Endothelial cell of umbilical vein (primary cell): ENCODE measurements at regions not wholly inside any gene's neighbourhood (a gene's known extent, or its start where the extent isn't known, plus 50 kb on each side); places are given as distances from the start of the nearest gene placed in this dataset.

Experiments
- BruUV-seq: library from RNA; stranded (reverse); fragments of 400-500 nt; replicated peaks from 2 replicates; lab custom pipeline; 2021; lab: Mats Ljungman, UMichigan
- CTCF ChIA-PET: fragments of 300-600, 350-600 bp; sonication (Branson Sonifier 250); formaldehyde crosslinking; loops from one replicate; lab custom pipeline; 2021; ENCODE audit warnings: antibody characterized with exemption, inconsistent platforms; lab: Charles Lee
- POLR2A ChIA-PET: fragments of 300-600, 350-600 bp; sonication (Branson Sonifier 250); formaldehyde crosslinking; loops from one replicate; lab custom pipeline; 2021; ENCODE audit warnings: antibody characterized with exemption, inconsistent platforms; lab: Charles Lee
- DNase-seq: peaks from one replicate; pipeline ENCODE4 v3.0.0-alpha.2; 2011; ENCODE audit warnings: low read depth, low spot score
- FAIRE-seq: peaks from 2 replicates; lab custom pipeline; 2011; peaks lifted over from hg19 to GRCh38; lab: Jason Lieb, UNC
- H2AFZ ChIP-seq: 2 replicates; pipeline ENCODE4 v1.6.0; 2012; ENCODE audit warnings: low read depth, low read length, control low read depth, inconsistent platforms
- H3K27ac ChIP-seq: 2 replicates; pipeline ENCODE4 v1.5.1; 2011; ENCODE audit warnings: low read depth, mild to moderate bottlenecking, control low read depth, low read length, moderate library complexity; ENCODE audit not compliant: insufficient read depth
- H3K27me3 ChIP-seq, 2 experiments: 2 replicates each; pipeline versions ENCODE4 v1.6.0 to v1.6.1; 2011; ENCODE audit warnings: low read length in 2 of 2, mixed read lengths in 1 of 2; ENCODE audit not compliant: control insufficient read depth in 2 of 2, insufficient read depth in 2 of 2
- H3K36me3 ChIP-seq, 2 experiments: 2 replicates in 1 of 2; 3 replicates in 1 of 2; pipeline ENCODE4 v1.5.1; 2011; ENCODE audit warnings: low read length in 2 of 2, mild to moderate bottlenecking in 1 of 2, moderate library complexity in 1 of 2; ENCODE audit not compliant: control insufficient read depth in 2 of 2, insufficient read depth in 2 of 2; ENCODE audit errors: extremely low read depth in 1 of 2
- H3K4me1 ChIP-seq: 3 replicates; pipeline ENCODE4 v1.5.1; 2011; ENCODE audit warnings: mild to moderate bottlenecking, low read length; ENCODE audit not compliant: control insufficient read depth, insufficient read depth; ENCODE audit errors: extremely low read depth
- H3K4me2 ChIP-seq: 2 replicates; pipeline ENCODE4 v1.6.1; 2011; ENCODE audit warnings: low read length, control low read depth, mixed read lengths; ENCODE audit not compliant: insufficient read depth
- H3K4me3 ChIP-seq, 3 experiments: fragments of 200-600 bp in 1 of 3; sonication (generic), shearing (Covaris generic) in 1 of 3; replicated peaks in 1 of 3; 2 replicates each; pipeline ENCODE4 v1.5.1; 2011 to 2016; ENCODE audit warnings: control low read depth in 3 of 3, low read length in 3 of 3, mild to moderate bottlenecking in 2 of 3, inconsistent platforms in 1 of 3, low read depth in 1 of 3, moderate library complexity in 1 of 3; ENCODE audit not compliant: insufficient read depth in 1 of 3
- H3K79me2 ChIP-seq: 2 replicates; pipeline ENCODE4 v1.6.0; 2012; ENCODE audit warnings: low read length, inconsistent platforms; ENCODE audit not compliant: control insufficient read depth, insufficient read depth
- H3K9ac ChIP-seq: replicated peaks from 2 replicates; pipeline ENCODE3; 2011; ENCODE audit warnings: low read length, control low read depth; ENCODE audit not compliant: insufficient read depth; ENCODE audit errors: extremely low read depth
- H3K9me1 ChIP-seq: replicated peaks from 3 replicates; pipeline ENCODE4 v1.6.0; 2011; ENCODE audit warnings: mild to moderate bottlenecking, low read length; ENCODE audit not compliant: control insufficient read depth, insufficient read depth; ENCODE audit errors: extremely low read depth
- H3K9me3 ChIP-seq: replicated peaks from 2 replicates; pipeline ENCODE4 v1.5.1; 2012; ENCODE audit warnings: low read length, inconsistent platforms; ENCODE audit not compliant: control insufficient read depth, insufficient read depth
- H4K20me1 ChIP-seq: replicated peaks from 2 replicates; pipeline ENCODE3; 2011; ENCODE audit warnings: mild to moderate bottlenecking, low read length; ENCODE audit not compliant: control insufficient read depth, insufficient read depth; ENCODE audit errors: extremely low read depth
- FOS ChIP-seq: IDR thresholded peaks from 2 replicates; pipeline ENCODE4 v1.6.1; 2011; ENCODE audit warnings: mild to moderate bottlenecking, low read length, moderate library complexity, borderline replicate concordance; ENCODE audit not compliant: insufficient read depth
- GATA2 ChIP-seq: IDR thresholded peaks from 2 replicates; pipeline ENCODE4 v1.7.0; 2011; ENCODE audit warnings: low read depth, mild to moderate bottlenecking, moderate library complexity, mixed read lengths, low read length; ENCODE audit not compliant: insufficient read length, insufficient read depth
- MYC ChIP-seq: IDR thresholded peaks from one replicate; pipeline ENCODE4 v1.6.1; 2011; ENCODE audit warnings: mild to moderate bottlenecking, low read depth, low read length
- POLR2A ChIP-seq: IDR thresholded peaks from 2 replicates; pipeline ENCODE4 v1.6.1; 2012; ENCODE audit warnings: low read depth, mild to moderate bottlenecking, control low read depth, low read length
- POLR2AphosphoS5 ChIP-seq: IDR thresholded peaks from 2 replicates; pipeline ENCODE4 v1.6.1; 2012; ENCODE audit warnings: low read depth, mild to moderate bottlenecking, control low read depth, low read length, moderate library complexity; ENCODE audit not compliant: insufficient read depth
- dilution Hi-C: fragments of 300-500 bp; cut with MboI; formaldehyde crosslinking; loops from one replicate; pipeline ENCODE4 v1.15.0; 2019; ENCODE audit warnings: low sequenced_read_pairs; ENCODE audit not compliant: extremely low pct_ligation_motif_present
- intact Hi-C: fragments of 100-400 bp; cut with micrococcal nuclease; formaldehyde crosslinking; loops from one replicate; pipeline ENCODE4 v1.10.0; 2022
- TF ChIP-seq, protein P1 (sequence below), 2 donors: IDR thresholded peaks; 1 replicate in 1 of 2; 2 replicates in 1 of 2; pipeline ENCODE4 v1.5.1; 2011; ENCODE audit warnings: low read length in 2 of 2, mild to moderate bottlenecking in 2 of 2, moderate library complexity in 2 of 2, control low read depth in 1 of 2, inconsistent platforms in 1 of 2, low read depth in 1 of 2; ENCODE audit not compliant: insufficient read depth in 1 of 2; ENCODE audit errors: extremely low read depth in 1 of 2
- TF ChIP-seq, protein P2 (sequence below): IDR thresholded peaks from 2 replicates; pipeline ENCODE4 v1.6.1; 2011; ENCODE audit not compliant: insufficient read depth, insufficient read length

DNA sequence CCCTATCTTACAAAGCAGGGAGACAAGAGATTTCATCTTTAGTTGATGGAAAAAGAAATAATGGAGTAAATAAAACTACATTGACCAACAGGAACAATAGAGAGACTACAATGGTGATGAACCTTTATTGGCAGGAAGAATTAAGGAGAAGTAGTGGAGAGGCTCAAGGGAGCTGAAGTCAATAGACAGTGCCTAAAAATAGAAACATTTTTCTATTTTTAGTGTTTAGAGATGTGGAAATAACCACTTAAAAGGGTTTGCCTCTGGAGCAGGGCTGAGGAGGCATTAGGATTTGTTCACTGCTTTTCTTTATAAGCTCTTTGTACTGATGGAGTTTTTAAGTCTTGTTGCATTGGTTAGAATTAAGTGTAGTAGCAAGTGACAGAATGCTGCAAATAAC, 98.4 kb upstream of the ERCC6L2 start:
- no peak overlapping the region for H3K4me3 ChIP-seq
- dilution Hi-C loops = no loop called here

More for the DNA sequence above, 98.4 kb upstream of the ERCC6L2 start:
- no peaks in the 10 kb centered on the region for H3K36me3 ChIP-seq
- no peak overlapping the region for H3K4me2 ChIP-seq
- TF ChIP-seq, protein P1, sequence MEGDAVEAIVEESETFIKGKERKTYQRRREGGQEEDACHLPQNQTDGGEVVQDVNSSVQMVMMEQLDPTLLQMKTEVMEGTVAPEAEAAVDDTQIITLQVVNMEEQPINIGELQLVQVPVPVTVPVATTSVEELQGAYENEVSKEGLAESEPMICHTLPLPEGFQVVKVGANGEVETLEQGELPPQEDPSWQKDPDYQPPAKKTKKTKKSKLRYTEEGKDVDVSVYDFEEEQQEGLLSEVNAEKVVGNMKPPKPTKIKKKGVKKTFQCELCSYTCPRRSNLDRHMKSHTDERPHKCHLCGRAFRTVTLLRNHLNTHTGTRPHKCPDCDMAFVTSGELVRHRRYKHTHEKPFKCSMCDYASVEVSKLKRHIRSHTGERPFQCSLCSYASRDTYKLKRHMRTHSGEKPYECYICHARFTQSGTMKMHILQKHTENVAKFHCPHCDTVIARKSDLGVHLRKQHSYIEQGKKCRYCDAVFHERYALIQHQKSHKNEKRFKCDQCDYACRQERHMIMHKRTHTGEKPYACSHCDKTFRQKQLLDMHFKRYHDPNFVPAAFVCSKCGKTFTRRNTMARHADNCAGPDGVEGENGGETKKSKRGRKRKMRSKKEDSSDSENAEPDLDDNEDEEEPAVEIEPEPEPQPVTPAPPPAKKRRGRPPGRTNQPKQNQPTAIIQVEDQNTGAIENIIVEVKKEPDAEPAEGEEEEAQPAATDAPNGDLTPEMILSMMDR (IDR thresholded peaks at IDR 0.05; ENCODE audit: extremely low read depth in 1 of 2, insufficient read depth in 1 of 2, low read depth in 1 of 2, low read length in 2 of 2) = no peak
- TF ChIP-seq POLR2A = no peak
- no peak for TF ChIP-seq POLR2AphosphoS5
- no peak for TF ChIP-seq MYC
- no peak for TF ChIP-seq GATA2
- TF ChIP-seq, protein P2, sequence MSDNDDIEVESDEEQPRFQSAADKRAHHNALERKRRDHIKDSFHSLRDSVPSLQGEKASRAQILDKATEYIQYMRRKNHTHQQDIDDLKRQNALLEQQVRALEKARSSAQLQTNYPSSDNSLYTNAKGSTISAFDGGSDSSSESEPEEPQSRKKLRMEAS = no peak
- TF ChIP-seq FOS = no peak
- no peaks in the 10 kb centered on the region for H3K9me3 ChIP-seq
- H4K20me1 ChIP-seq = no peaks in the 10 kb centered on the region
- intact Hi-C loops = no loop called here
- no TSS peak for BruUV-seq
- ChIA-PET POLR2A (no interaction called here), CTCF (interaction anchor here (1.1 kb wide), 1 partner anchor 17 kb away, joined by 3 read pairs; no protein-coding TSS in a partner anchor)
- H3K4me1 ChIP-seq = no peaks in the 10 kb centered on the region
- no peak overlapping the region for H2AFZ ChIP-seq
- FAIRE-seq = no peak
- DNase-seq = no peak
- H3K79me2 ChIP-seq = no peaks in the 10 kb centered on the region
- no peaks in the 10 kb centered on the region for H3K27me3 ChIP-seq
- no peaks in the 10 kb centered on the region for H3K9me1 ChIP-seq
- no peak overlapping the region for H3K9ac ChIP-seq
- no peak overlapping the region for H3K27ac ChIP-seq
